H9 (cell line): ENCODE measurements at regions not wholly inside any gene's neighbourhood (a gene's known extent, or its start where the extent isn't known, plus 50 kb on each side); places are given as distances from the start of the nearest gene placed in this dataset.

Source experiments
- DNase-seq: peaks from one replicate; pipeline ENCODE4 v3.0.0-alpha.2; 2017
- H2AFZ ChIP-seq: one replicate; pipeline ENCODE4 v1.6.1; 2013; ENCODE audit warnings: mild to moderate bottlenecking, low read length, control low read depth, moderate library complexity
- H2AK5ac ChIP-seq: 2 replicates; pipeline ENCODE4 v1.6.1; 2013; ENCODE audit warnings: low read length, control low read depth, mixed read lengths; ENCODE audit not compliant: insufficient read length
- H2BK120ac ChIP-seq: one replicate; pipeline ENCODE4 v1.6.1; 2013; ENCODE audit warnings: low read depth, mild to moderate bottlenecking, low read length, control low read depth, inconsistent platforms; ENCODE audit not compliant: poor library complexity, severe bottlenecking
- H2BK12ac ChIP-seq: 2 replicates; pipeline ENCODE4 v1.6.1; 2013; ENCODE audit warnings: low read length, control low read depth, mixed read lengths, low read depth; ENCODE audit not compliant: insufficient read length
- H2BK15ac ChIP-seq: 2 replicates; pipeline ENCODE4 v1.6.1; 2013; ENCODE audit warnings: low read depth, low read length, control low read depth
- H2BK20ac ChIP-seq: one replicate; pipeline ENCODE4 v1.6.1; 2013; ENCODE audit warnings: low read depth, mild to moderate bottlenecking, low read length, control low read depth, inconsistent platforms; ENCODE audit not compliant: poor library complexity, severe bottlenecking
- H2BK5ac ChIP-seq: 2 replicates; pipeline ENCODE4 v1.6.1; 2013; ENCODE audit warnings: low read length, control low read depth, mixed read lengths; ENCODE audit not compliant: insufficient read length
- H3K14ac ChIP-seq: 2 replicates; pipeline ENCODE4 v1.6.1; 2013; ENCODE audit warnings: low read length, control low read depth; ENCODE audit not compliant: insufficient read depth
- H3K18ac ChIP-seq: 2 replicates; pipeline ENCODE4 v1.6.1; 2013; ENCODE audit warnings: low read depth, mild to moderate bottlenecking, mixed read lengths, low read length, control low read depth; ENCODE audit not compliant: insufficient read length
- H3K23ac ChIP-seq: 2 replicates; pipeline ENCODE4 v1.6.1; 2013; ENCODE audit warnings: low read length, control low read depth, mixed read lengths, low read depth; ENCODE audit not compliant: insufficient read length
- H3K23me2 ChIP-seq: 2 replicates; pipeline ENCODE4 v1.6.1; 2013; ENCODE audit warnings: low read depth, mild to moderate bottlenecking, mixed read lengths, low read length, control low read depth; ENCODE audit not compliant: insufficient read length, poor library complexity, severe bottlenecking
- H3K27ac ChIP-seq: 2 replicates; pipeline ENCODE4 v1.5.1; 2013; ENCODE audit warnings: low read length, control low read depth, mixed read lengths, low read depth; ENCODE audit not compliant: insufficient read length
- H3K27me3 ChIP-seq: 2 replicates; pipeline ENCODE4 v1.6.1; 2013; ENCODE audit warnings: low read length, control low read depth, inconsistent platforms; ENCODE audit not compliant: insufficient read depth
- H3K4ac ChIP-seq: 2 replicates; pipeline ENCODE4 v1.6.1; 2013; ENCODE audit warnings: low read depth, mild to moderate bottlenecking, control low read depth, inconsistent platforms, low read length, moderate library complexity
- H3K4me1 ChIP-seq: 2 replicates; pipeline ENCODE4 v1.6.1; 2013; ENCODE audit warnings: low read length, control low read depth, inconsistent platforms; ENCODE audit not compliant: insufficient read depth
- H3K4me2 ChIP-seq: 2 replicates; pipeline ENCODE4 v1.6.1; 2013; ENCODE audit warnings: low read length, control low read depth, mixed read lengths; ENCODE audit not compliant: insufficient read length, insufficient read depth
- H3K56ac ChIP-seq: 2 replicates; pipeline ENCODE4 v1.6.1; 2013; ENCODE audit warnings: low read depth, mild to moderate bottlenecking, mixed read lengths, low read length, control low read depth; ENCODE audit not compliant: insufficient read length
- H3K79me1 ChIP-seq: 2 replicates; pipeline ENCODE4 v1.6.1; 2013; ENCODE audit warnings: low read depth, mild to moderate bottlenecking, moderate library complexity, low read length, control low read depth, inconsistent platforms; ENCODE audit not compliant: insufficient read depth, poor library complexity, severe bottlenecking
- H3K79me2 ChIP-seq: 2 replicates; pipeline ENCODE4 v1.6.1; 2013; ENCODE audit warnings: low read length, control low read depth, inconsistent platforms; ENCODE audit not compliant: insufficient read depth
- H3K9ac ChIP-seq: 2 replicates; pipeline ENCODE4 v1.6.1; 2013; ENCODE audit warnings: low read length, control low read depth, mixed read lengths; ENCODE audit not compliant: insufficient read length; ENCODE audit errors: extremely low read depth
- H3K9me3 ChIP-seq: one replicate; pipeline ENCODE4 v1.6.1; 2013; ENCODE audit warnings: low read depth, low read length, inconsistent platforms; ENCODE audit not compliant: control insufficient read depth
- H3T11ph ChIP-seq: one replicate; pipeline ENCODE4 v1.6.1; 2013; ENCODE audit warnings: mild to moderate bottlenecking, low read length, control low read depth, inconsistent platforms
- H4K20me1 ChIP-seq: one replicate; pipeline ENCODE4 v1.6.1; 2013; ENCODE audit not compliant: control insufficient read depth, insufficient read length, insufficient read depth
- H4K5ac ChIP-seq: 2 replicates; pipeline ENCODE4 v1.6.1; 2013; ENCODE audit warnings: low read depth, mild to moderate bottlenecking, mixed read lengths, low read length, control low read depth; ENCODE audit not compliant: insufficient read length
- H4K8ac ChIP-seq: replicated peaks from 2 replicates; pipeline ENCODE4 v1.6.1; 2013; ENCODE audit warnings: low read length, control low read depth, mixed read lengths, low read depth; ENCODE audit not compliant: insufficient read length
- H4K91ac ChIP-seq: 2 replicates; pipeline ENCODE4 v1.6.1; 2013; ENCODE audit warnings: low read depth, mild to moderate bottlenecking, moderate library complexity, mixed read lengths, low read length, control low read depth; ENCODE audit not compliant: insufficient read length
- H3K27ac Mint-ChIP-seq, 3 experiments: 2 replicates in 2 of 3; 3 replicates in 1 of 3; pipeline ENCODE4 v1.8.0; 2020 to 2021; ENCODE audit warnings: mixed read lengths in 3 of 3, mild to moderate bottlenecking in 1 of 3, moderate library complexity in 1 of 3
- H3K27me3 Mint-ChIP-seq: 2 replicates; pipeline ENCODE4 v1.8.0; 2021; ENCODE audit warnings: low read depth, mild to moderate bottlenecking, moderate library complexity, mixed read lengths
- H3K36me3 Mint-ChIP-seq, 3 experiments: 2 replicates in 2 of 3; 3 replicates in 1 of 3; pipeline ENCODE4 v1.8.0; 2020 to 2021; ENCODE audit warnings: low read depth in 3 of 3, mixed read lengths in 3 of 3; ENCODE audit not compliant: insufficient read depth in 1 of 3
- H3K4me1 Mint-ChIP-seq, 2 experiments: 2 replicates each; pipeline ENCODE4 v1.8.0; 2020; ENCODE audit warnings: mixed read lengths in 2 of 2
- H3K4me3 Mint-ChIP-seq, 2 experiments: 2 replicates in 1 of 2; 3 replicates in 1 of 2; pipeline ENCODE4 v1.8.0; 2020 to 2021; ENCODE audit warnings: mild to moderate bottlenecking in 2 of 2, mixed read lengths in 2 of 2, moderate library complexity in 1 of 2
- H3K9me3 Mint-ChIP-seq, 2 experiments: 2 replicates in 1 of 2; 3 replicates in 1 of 2; pipeline ENCODE4 v1.8.0; 2020; ENCODE audit warnings: mild to moderate bottlenecking in 2 of 2, mixed read lengths in 2 of 2, moderate library complexity in 1 of 2
- CTCF ChIP-seq: fragments of 200-600 bp; sonication (generic); conservative IDR thresholded peaks from 3 replicates; pipeline ENCODE4 v1.8.0; 2021; ENCODE audit warnings: antibody characterized with exemption, mild to moderate bottlenecking

GRCh38 chr3:4191971-4192370 lies 111.2 kb upstream of the SETMAR start:
- peaks cover 0 to 5% (median 0%) of the 10 kb centered on the region in 3 experiments; a peak in 4 of 7 replicates for H3K36me3 Mint-ChIP-seq
- Histone ChIP-seq H3K9me3 (peaks cover 13% of the 10 kb centered on the region), H2BK120ac (no peak overlapping the region), H3T11ph (no peak overlapping the region), H2BK12ac (no peak overlapping the region), H4K5ac (no peak overlapping the region), H3K23ac (no peak overlapping the region), H2BK5ac (no peak overlapping the region), H3K18ac (no peak overlapping the region), H2AFZ (no peak overlapping the region), H3K27me3 (no peaks in the 10 kb centered on the region), H3K9ac (no peak overlapping the region), H3K4me1 (no peaks in the 10 kb centered on the region), H2BK15ac (no peak overlapping the region), H4K91ac (no peak overlapping the region), H3K4ac (no peak overlapping the region), H4K8ac (no peak overlapping the region), H3K4me2 (no peak overlapping the region), H3K79me2 (no peaks in the 10 kb centered on the region), H3K14ac (no peak overlapping the region), H2AK5ac (no peak overlapping the region), H3K27ac (no peak overlapping the region), H3K79me1 (no peaks in the 10 kb centered on the region), H2BK20ac (no peak overlapping the region), H4K20me1 (no peaks in the 10 kb centered on the region), H3K56ac (no peak overlapping the region), H3K23me2 (no peaks in the 10 kb centered on the region)
- H3K4me3 Mint-ChIP-seq: no peak overlapping the region
- H3K9me3 Mint-ChIP-seq: peaks cover 9 to 15% of the 10 kb centered on the region in 2 experiments; a peak in 4 of 5 replicates
- no peaks in the 10 kb centered on the region; the same call in 1 of the 2 replicates for H3K27me3 Mint-ChIP-seq
- H3K4me1 Mint-ChIP-seq: no peaks in the 10 kb centered on the region
- no peak for TF ChIP-seq CTCF
- no peak overlapping the region for H3K27ac Mint-ChIP-seq
- no peak for DNase-seq
